Lower leg skin (tissue), 3 donors: ENCODE measurements at regions not wholly inside any gene's neighbourhood (a gene's known extent, or its start where the extent isn't known, plus 50 kb on each side); places are given as distances from the start of the nearest gene placed in this dataset.

Experiments
- POLR2A ChIP-seq, 2 donors: fragments of 450-650 bp; IDR thresholded peaks; one replicate each; pipeline ENCODE4 v1.6.1; 2016 to 2017; ENCODE audit warnings: antibody characterized with exemption in 2 of 2, mild to moderate bottlenecking in 1 of 2, moderate library complexity in 1 of 2
- TF ChIP-seq, protein P1 (sequence below), 3 donors: fragments of 450-650 bp; IDR thresholded peaks; one replicate each; pipeline ENCODE4 v1.5.1; 2016; ENCODE audit warnings: antibody characterized with exemption in 3 of 3, mild to moderate bottlenecking in 3 of 3, moderate library complexity in 2 of 3

- no peak for TF ChIP-seq POLR2A (IDR thresholded peaks at IDR 0.05)
- TF ChIP-seq, protein P1, sequence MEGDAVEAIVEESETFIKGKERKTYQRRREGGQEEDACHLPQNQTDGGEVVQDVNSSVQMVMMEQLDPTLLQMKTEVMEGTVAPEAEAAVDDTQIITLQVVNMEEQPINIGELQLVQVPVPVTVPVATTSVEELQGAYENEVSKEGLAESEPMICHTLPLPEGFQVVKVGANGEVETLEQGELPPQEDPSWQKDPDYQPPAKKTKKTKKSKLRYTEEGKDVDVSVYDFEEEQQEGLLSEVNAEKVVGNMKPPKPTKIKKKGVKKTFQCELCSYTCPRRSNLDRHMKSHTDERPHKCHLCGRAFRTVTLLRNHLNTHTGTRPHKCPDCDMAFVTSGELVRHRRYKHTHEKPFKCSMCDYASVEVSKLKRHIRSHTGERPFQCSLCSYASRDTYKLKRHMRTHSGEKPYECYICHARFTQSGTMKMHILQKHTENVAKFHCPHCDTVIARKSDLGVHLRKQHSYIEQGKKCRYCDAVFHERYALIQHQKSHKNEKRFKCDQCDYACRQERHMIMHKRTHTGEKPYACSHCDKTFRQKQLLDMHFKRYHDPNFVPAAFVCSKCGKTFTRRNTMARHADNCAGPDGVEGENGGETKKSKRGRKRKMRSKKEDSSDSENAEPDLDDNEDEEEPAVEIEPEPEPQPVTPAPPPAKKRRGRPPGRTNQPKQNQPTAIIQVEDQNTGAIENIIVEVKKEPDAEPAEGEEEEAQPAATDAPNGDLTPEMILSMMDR (IDR thresholded peaks at IDR 0.05), result no peak
These were observed 54.7 kb upstream of the HAAO start for GRCh38 chr2:42846932-42847595.
